Sigmoid colon (tissue), 6 donors: ENCODE measurements at regions not wholly inside any gene's neighbourhood (a gene's known extent, or its start where the extent isn't known, plus 50 kb on each side); places are given as distances from the start of the nearest gene placed in this dataset.

Experiments
- DNase-seq: peaks from one replicate; pipeline ENCODE4 v3.0.0-alpha.2; 2019
- H3K27ac ChIP-seq, 4 donors: fragments of 200-600 bp; sonication (generic); one replicate each; pipeline ENCODE4 v1.5.1; 2016 to 2019; ENCODE audit warnings: mild to moderate bottlenecking in 1 of 4
- H3K27me3 ChIP-seq, 3 donors: fragments of 200-600 bp; sonication (generic); one replicate each; pipeline ENCODE4 v1.5.1; 2019; ENCODE audit warnings: mild to moderate bottlenecking in 1 of 3
- H3K36me3 ChIP-seq, 4 donors: fragments of 200-600 bp; sonication (generic); one replicate each; pipeline ENCODE4 v1.5.1; 2016 to 2019
- H3K4me1 ChIP-seq, 4 donors: fragments of 200-600 bp; sonication (generic); one replicate each; pipeline ENCODE4 v1.5.1; 2017 to 2019
- H3K4me3 ChIP-seq, 4 donors: fragments of 200-600 bp; sonication (generic); one replicate each; pipeline ENCODE4 v1.5.1; 2017 to 2019; ENCODE audit warnings: mild to moderate bottlenecking in 2 of 4, moderate library complexity in 1 of 4
- H3K9me3 ChIP-seq, 4 donors: fragments of 200-600 bp in 3 of 4; sonication (generic) in 3 of 4; one replicate each; pipeline versions ENCODE4 v1.5.1 to v1.6.1; 2013 to 2019
- CTCF ChIP-seq, 4 experiments: fragments of 450-650 bp in 3 of 4; fragments of 200-600 bp in 1 of 4; IDR thresholded peaks; one replicate each; pipeline ENCODE4 v1.5.1; 2016 to 2019; ENCODE audit warnings: antibody characterized with exemption in 4 of 4, mild to moderate bottlenecking in 3 of 4, moderate library complexity in 2 of 4
- EP300 ChIP-seq, 4 donors: sonication (generic); formaldehyde crosslinking; IDR thresholded peaks; one replicate each; pipeline ENCODE4 v1.6.1; 2017; ENCODE audit warnings: antibody characterized with exemption in 4 of 4
- POLR2A ChIP-seq, 2 donors: fragments of 450-650 bp; IDR thresholded peaks; one replicate each; pipeline ENCODE4 v1.6.1; 2016; ENCODE audit warnings: antibody characterized with exemption in 2 of 2, mild to moderate bottlenecking in 2 of 2, moderate library complexity in 2 of 2
- POLR2AphosphoS5 ChIP-seq, 4 donors: sonication (generic); formaldehyde crosslinking; IDR thresholded peaks; one replicate each; pipeline ENCODE4 v1.6.1; 2017; ENCODE audit warnings: antibody characterized with exemption in 4 of 4
- WGBS, 2 donors: extraction: QIAGEN DNeasy Blood & Tissue Kit; methylation state at CpG; one replicate each; pipeline ENCODE4 v1.1.7; 2013; 5-methylcytosine and 5-hydroxymethylcytosine counted together
- intact Hi-C: fragments of 100-400 bp; cut with DNase I; formaldehyde crosslinking; loops from one replicate; pipeline ENCODE4 v1.15.1; 2023
- donor health status: healthy with polysubstance abuse.
- donor health status: healthy.

DNA sequence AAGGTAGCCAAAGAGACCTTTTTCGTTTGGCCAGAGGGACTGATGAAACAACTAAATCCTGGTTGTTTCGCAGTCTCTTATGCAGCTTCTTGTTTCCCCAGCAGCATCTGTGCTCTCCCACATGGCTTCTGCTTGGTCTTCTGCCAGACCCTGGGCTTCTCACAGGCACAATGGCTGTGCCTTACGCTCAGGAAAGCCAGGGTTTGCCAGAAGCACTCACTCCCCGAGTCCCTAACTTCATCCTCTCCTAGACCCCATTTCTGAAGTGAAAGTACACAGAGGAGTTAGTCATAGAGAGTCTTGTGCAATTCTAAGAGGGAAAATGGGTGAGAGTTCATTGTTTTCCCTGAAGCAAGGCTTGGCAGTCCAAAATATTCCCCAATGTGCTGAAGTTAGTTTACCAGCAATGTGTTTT lies 121.7 kb downstream of the EVX1 start:
- TF ChIP-seq POLR2A (IDR thresholded peaks at IDR 0.05) = no peak
- TF ChIP-seq CTCF (IDR thresholded peaks at IDR 0.05) = no peak
- peak; percentile 46 to 64 (median 56) for TF ChIP-seq POLR2AphosphoS5 (IDR thresholded peaks at IDR 0.05)
- TF ChIP-seq EP300 (IDR thresholded peaks at IDR 0.05) = no peak
- H3K27me3 ChIP-seq = no peaks in the 10 kb centered on the region
- H3K4me3 ChIP-seq = peak overlapping the region in 1 of 4 donors; percentile 7
- peaks cover 0 to 9% (median 0%) of the 10 kb centered on the region in 4 donors for H3K4me1 ChIP-seq
- intact Hi-C loops = no loop called here
- WGBS, 2 donors = 70 to 72% methylated on average over 4 of the region's 4 CpGs
- H3K9me3 ChIP-seq = no peaks in the 10 kb centered on the region
- H3K36me3 ChIP-seq = no peaks in the 10 kb centered on the region
- H3K27ac ChIP-seq = peak overlapping the region; percentile 52 to 71 (median 68)
- peak; percentile 94 for DNase-seq

- intact Hi-C loops = no loop called here
- 56 to 83% methylated on average over 4 of the region's 4 CpGs for WGBS, 2 donors
- H3K27me3 ChIP-seq = no peaks in the 10 kb centered on the region
- H3K4me1 ChIP-seq = peaks cover 0 to 9% (median 0%) of the 10 kb centered on the region in 4 donors
- H3K9me3 ChIP-seq = no peaks in the 10 kb centered on the region
- no peak overlapping the region for H3K4me3 ChIP-seq
- DNase-seq = no peak
- no peak for TF ChIP-seq CTCF (IDR thresholded peaks at IDR 0.05)
- TF ChIP-seq EP300 (IDR thresholded peaks at IDR 0.05) = no peak
- TF ChIP-seq POLR2AphosphoS5 (IDR thresholded peaks at IDR 0.05) = no peak
- no peak for TF ChIP-seq POLR2A (IDR thresholded peaks at IDR 0.05)
- no peaks in the 10 kb centered on the region for H3K36me3 ChIP-seq
- H3K27ac ChIP-seq = no peak overlapping the region
Measured at GRCh38 chr7:27367179-27367932, 124.8 kb downstream of the EVX1 start.

- no peaks in the 10 kb centered on the region for H3K27me3 ChIP-seq
- WGBS, 2 donors = 85 to 90% methylated on average over 4 of the region's 4 CpGs
- no peak for TF ChIP-seq CTCF (IDR thresholded peaks at IDR 0.05)
- no peak for TF ChIP-seq EP300 (IDR thresholded peaks at IDR 0.05)
- no peak for TF ChIP-seq POLR2AphosphoS5 (IDR thresholded peaks at IDR 0.05)
- TF ChIP-seq POLR2A (IDR thresholded peaks at IDR 0.05) = no peak
- H3K27ac ChIP-seq = no peak overlapping the region
- H3K36me3 ChIP-seq = no peaks in the 10 kb centered on the region
- intact Hi-C loops = no loop called here
- H3K4me3 ChIP-seq = no peak overlapping the region
- DNase-seq = no peak
- no peaks in the 10 kb centered on the region for H3K9me3 ChIP-seq
- peaks cover 0 to 9% (median 0%) of the 10 kb centered on the region in 4 donors for H3K4me1 ChIP-seq
Measured at GRCh38 chr7:27367933-27368549, 125.4 kb downstream of the EVX1 start.

DNA sequence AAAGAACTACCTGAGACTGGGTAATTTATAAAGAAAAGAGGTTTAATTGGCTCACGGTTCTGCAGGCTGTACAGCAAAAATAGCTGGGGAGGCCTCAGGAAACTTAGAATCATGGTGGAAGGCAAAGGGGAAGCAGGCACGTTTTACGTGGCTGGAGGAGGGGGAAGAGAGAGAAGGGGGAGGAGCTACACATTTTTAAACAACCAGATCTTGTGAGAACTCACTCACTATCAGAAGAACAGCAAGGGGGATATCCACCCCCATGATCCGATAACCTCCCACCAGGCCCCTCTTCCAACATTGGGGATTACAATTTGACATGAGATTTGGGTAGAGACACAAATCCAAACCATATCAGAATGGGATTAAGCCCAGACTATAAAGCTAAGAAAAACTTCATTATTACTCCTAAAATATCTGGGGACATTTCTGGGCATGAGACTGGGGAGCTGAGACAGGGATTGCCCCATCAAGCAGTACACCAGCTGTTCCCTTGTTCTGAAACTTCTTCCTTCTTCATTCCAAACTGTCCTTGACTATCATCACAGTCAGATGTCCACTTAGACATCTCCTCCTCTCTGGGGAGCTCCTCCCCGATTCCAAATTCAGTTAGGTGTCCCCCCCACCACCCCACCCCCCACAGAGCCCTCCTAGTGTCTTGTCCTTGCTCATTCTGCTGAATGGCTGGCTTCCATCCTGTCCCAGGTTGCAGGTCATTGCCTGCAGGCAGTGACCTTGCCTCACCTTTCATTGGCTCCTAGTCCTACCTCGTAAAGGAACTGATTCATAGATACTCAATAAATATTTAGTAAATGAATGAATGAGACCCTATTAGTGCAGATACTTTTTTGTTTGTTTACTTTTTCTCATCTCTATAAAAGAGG lies 132.6 kb downstream of the EVX1 start:
- H3K4me1 ChIP-seq = peaks cover 0 to 14% (median 11%) of the 10 kb centered on the region in 4 donors
- H3K36me3 ChIP-seq = no peaks in the 10 kb centered on the region
- intact Hi-C loops = no loop called here
- H3K4me3 ChIP-seq = no peak overlapping the region
- TF ChIP-seq POLR2A (IDR thresholded peaks at IDR 0.05) = no peak
- TF ChIP-seq CTCF (IDR thresholded peaks at IDR 0.05) = no peak
- TF ChIP-seq POLR2AphosphoS5 (IDR thresholded peaks at IDR 0.05) = no peak
- no peak for TF ChIP-seq EP300 (IDR thresholded peaks at IDR 0.05)
- H3K27me3 ChIP-seq = no peaks in the 10 kb centered on the region
- WGBS, 2 donors = 77 to 82% methylated on average over 6 of the region's 6 CpGs
- H3K27ac ChIP-seq = peak overlapping the region in 2 of 4 donors; percentile 18 to 47
- no peak for DNase-seq
- H3K9me3 ChIP-seq = no peaks in the 10 kb centered on the region
